ENCODE measurements at regions not wholly inside any gene's neighbourhood (a gene's known extent, or its start where the extent isn't known, plus 50 kb on each side); places are given as distances from the start of the nearest gene placed in this dataset.
"Not testable (repeated sequence)": the region's sequence is repeated elsewhere in the genome, so short reads cannot be mapped to it uniquely, and the experiment has no call there.

DNA sequence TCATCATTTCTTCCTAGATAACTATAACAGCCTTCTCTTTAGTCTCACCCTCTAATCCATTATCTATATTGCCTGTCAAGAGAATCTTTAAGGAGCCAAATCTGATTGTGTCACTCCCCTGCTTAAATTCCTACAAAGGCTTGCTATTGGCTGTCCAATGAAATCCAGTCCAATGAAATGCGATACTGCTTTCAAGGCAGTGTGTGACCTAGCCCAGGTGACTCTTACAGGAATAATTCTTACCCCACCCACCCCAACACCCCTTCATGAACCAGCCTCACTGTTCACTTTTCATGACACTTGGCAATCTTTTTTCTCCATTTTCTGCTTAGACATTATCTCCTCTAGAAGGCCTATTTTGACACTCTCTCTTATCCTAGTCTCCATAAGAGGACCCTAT lies 163.3 kb upstream of the MARCKS start:
- no peak for DNase-seq

DNA sequence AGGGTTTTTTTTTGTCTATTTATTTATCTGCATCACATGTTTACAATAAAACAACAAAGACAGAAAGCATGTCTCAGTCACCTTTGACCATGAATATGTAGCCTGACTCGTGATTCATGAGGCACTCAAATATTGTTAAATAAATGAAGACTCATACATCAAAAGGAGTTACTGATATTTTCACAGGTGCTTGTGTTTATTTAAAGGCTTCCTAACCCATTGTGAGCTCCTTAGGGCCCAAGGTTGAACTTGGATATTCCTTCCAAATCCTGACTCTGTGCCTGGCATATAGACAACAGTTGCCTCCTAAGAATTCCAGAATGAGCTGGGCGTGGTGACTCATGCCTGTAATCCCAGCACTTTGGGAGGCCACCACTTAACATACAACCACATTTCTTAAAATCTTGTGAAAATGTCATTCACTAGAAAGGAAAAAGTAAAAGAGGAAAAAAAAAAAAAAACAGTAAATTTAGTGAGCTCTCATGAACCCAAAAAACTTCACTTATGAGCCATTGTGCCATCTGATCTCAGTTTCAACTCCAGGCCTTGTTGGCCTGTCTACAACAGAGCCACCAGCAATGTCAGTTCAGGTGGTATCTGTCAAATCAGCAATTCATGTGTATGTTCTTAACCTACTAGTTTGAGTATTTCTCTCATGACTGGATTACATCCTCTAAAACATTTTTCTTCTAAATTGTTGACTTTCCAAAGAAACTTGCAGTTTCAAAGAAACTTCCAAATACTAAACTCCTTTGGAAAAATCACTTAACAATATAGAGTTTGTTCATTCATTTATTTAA lies 162.7 kb upstream of the MARCKS start:
- no peak for DNase-seq

DNA sequence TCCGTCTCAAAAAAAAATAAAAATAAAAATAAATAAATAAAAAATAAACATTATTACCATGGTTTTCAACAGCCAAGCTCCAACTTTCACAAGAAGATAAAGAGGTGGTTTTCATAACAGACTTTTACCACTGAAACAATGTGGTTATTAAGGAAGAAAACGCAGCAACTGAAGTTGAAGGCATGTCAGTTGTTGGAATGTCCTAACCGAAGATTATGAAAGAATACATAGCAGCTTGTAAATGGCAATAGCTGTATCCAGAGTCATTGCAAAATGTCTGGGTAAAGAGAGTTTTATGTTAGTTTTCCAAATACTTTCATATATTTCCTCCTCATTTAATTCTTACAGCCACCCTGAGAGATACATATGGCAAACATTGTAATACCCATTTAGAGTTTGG lies 161.6 kb upstream of the MARCKS start:
- DNase-seq, result no peak

DNA sequence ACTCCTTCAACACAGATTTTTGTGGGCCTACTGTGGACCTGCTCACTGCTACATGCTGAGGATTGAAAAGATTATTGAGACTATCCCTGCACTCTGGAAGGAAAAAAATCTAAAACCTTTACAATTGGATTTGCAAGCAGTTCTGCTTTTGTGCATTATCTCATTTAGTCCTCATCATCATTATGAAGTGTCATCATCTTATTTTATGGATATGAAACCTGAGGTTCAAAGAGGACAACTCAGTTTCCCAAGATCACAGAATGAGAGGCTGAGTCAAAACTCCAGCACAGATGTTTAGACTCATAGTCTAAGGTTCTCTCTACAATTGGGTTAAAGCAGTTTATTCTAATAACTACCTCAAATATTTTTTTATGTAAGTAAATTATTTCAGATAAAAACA lies 160.2 kb upstream of the MARCKS start:
- no peak for DNase-seq

DNA sequence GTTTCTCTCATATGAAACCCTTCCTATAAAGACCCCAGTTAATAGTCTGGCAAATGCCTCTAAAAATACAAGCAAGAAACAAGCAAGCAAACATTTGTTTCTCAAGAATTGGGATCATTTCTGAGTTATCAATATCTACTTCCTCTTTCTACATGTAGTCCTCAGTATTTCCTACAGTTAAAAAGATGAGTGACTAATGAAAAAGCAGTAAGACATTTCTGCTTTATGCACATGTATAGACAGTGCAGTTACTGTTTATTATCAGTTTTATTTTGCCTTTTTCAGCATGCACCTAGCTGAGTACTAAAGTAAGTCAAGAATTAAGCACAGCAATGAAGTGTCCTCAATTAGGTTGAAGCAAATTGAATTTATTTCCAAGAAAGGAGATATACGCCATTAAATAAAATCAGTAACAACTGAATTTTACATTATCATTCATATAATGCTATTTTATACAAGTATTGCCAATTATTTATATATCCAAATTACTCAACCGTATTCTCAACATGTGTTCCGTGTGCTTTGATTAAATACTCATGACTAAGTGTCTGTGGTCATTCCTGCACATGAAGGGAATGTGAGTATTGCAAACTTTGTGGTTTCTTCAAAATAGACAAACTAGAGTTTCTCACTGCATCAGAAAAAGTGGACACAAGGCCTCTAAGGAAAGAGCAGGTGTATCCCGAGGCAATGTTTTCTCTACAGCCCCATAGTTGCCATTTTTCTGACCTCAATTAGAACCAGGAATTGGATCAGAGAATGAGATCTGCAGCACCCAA lies 159.3 kb upstream of the MARCKS start:
- DNase-seq, result no peak

DNA sequence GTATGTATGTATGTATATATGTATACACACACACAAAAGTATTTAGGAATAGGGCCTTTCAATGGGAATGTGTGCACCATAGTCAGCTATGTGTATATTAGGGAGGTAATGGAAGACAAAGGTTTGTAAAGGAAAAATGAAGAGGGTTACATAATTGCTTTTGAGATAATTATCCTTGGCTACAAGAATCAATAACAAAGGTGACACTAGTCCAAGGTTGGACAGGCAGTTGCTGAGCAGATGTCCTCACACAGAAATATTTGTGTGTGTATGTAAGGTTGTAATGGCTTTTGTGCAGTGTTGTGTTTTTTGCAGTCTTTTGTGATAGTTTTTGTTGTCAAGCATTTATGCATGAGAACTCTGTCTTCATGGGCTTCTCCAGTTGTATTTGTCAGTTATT lies 157.9 kb upstream of the MARCKS start:
- DNase-seq, result no peak

DNA sequence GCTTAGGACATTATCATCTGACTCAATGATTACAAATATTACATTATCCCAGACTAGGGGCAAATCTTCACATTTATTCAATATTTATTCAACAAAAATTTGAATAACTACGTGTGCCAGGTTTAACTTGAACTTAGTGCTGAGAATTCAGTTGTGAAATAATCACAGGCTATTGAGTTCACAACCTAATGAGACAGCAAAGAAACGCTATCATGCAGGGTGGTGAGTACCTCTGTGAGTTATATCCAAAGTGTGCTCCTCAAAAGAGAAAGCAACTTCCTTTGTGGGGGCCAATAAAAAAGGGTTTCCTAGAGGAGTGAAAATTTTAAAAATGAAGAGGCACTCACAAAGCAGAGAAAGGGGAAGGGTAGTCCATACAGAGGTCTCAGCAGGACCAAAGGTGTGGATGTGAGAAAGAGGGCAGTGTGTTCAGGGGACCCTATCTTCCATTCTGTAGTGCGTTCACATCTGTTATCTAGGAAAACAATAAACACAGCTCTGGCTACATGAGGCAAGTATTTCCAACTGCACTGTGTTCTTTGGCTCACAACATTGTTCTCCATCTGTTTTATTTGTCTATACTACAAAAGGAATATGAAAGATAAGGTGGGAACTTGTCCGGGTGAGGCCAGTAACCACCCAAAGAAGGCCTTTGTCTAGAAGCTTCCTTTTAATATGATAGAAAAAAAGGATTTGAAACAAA lies 155.4 kb upstream of the MARCKS start:
- DNase-seq, result no peak

DNA sequence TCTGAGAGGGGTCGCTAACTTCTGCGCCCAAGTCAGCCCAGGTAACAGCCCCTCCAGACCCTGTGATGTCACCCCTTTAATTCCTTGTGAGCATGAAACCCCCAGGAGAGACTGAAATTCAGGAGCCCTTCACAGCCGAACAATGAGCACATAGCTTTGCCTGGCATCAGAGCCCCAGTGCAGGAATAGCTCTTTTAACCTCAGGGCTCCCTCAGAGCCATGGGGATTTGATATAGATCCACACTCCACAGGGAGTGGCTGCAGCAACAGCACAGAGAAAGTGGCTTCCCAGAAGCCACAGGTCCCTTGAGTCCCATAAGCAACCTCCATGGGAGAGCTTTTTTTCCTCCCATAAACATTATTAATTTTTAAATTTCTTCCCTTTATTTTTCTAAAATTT lies 150.0 kb upstream of the MARCKS start:
- no peak for DNase-seq

DNA sequence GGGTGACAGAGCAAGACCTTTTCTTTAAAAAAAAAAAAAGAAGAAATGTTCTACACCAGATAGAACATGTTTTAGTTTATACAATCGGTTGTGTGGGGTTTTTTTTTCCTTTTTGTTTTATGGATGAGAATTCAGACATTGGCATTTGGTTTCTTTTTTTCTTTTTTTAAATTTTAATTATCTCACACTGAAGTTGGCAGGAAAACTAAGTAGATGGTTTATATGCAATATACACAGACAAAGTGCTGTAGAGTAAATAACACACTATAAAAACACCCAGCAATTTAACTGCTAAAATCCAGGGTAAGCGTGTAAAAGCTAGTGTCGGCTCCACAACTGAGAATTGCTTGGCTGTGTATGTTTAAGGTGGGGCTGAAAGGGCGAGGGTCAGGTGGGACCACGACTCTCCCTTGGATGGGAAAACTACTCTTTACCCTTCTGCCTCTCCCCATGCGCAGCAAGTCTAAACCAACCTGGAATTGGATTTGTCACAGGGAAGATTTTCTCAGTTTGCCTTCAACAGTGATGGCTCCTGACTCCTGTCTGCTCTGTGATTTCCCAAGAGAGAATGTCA lies 147.1 kb upstream of the MARCKS start:
- DNase-seq, result no peak

DNA sequence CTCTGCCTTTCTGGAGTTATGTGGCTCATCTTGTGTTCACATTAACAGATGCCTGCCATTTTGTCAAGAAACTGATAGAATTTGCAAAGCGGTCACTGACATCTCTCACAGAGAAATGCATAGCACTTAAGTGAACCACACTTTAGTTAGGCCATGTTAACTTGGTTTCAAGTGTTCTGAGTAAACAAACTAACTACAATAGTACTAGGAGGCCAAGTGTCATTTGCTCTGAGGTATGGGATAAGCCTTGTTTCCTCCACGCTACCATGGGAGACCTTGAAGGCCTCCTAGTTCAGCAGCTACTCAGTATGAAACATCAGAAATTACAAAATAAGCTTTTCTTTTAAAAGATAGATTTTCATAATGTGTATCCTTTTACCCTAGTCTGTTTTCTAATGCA lies 143.5 kb upstream of the MARCKS start:
- DNase-seq, result no peak

DNA sequence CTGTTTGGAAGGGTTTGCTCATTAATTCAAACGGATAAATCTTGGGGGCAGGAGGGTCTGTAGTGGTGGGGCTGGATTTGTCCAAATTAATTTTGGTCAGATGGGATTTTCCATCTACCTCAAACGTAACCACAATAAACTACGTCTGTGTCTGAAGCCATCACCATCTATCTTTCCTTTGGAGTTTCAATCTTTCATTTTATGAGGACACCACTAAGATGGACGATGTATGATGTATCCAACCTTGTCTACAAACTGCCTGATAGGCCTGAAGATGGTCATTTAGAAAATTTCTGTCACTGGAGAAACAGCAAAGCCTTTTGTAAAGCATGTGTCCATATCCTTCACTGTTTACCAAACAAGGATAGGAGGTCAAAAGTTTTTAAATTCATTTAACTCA lies 138.6 kb upstream of the MARCKS start:
- no peak for DNase-seq

DNA sequence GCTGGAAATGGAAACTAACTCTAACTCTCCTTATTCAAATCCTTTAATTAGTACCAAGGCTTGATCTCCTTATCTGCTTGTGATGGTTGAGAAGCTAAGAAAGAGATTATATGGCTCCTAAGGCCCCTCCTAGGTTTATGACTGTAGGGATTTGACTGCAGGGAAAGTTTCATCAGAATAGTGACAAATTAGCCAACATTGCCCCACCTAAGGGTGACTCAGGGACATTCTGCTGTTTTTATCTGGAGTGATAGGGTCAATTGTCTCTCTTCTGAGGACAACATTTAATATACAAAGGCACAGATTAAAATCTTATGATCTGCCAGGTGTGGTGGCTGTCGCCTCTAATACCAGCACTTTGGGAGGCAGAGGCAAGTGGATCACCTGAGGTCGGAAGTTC lies 138.1 kb upstream of the MARCKS start:
- no peak for DNase-seq

DNA sequence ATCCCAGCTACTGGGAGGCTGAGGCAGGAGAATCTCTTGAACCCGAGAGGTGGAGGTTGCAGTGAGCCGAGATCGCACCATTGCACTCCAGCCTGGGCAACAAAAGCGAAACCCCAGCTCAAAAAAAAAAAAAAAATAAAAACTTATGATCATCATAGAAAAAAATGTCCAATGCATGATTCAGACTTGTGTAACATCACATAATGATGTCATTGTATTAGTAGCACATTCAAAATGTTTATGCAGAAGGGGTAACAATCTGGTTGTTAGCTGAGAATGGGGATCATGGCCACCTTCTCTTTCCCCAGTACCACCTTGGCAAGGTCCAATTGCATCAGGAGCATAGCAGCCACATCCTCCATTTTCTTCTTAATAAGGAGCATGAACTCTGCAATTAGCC lies 137.6 kb upstream of the MARCKS start:
- no peak for DNase-seq

DNA sequence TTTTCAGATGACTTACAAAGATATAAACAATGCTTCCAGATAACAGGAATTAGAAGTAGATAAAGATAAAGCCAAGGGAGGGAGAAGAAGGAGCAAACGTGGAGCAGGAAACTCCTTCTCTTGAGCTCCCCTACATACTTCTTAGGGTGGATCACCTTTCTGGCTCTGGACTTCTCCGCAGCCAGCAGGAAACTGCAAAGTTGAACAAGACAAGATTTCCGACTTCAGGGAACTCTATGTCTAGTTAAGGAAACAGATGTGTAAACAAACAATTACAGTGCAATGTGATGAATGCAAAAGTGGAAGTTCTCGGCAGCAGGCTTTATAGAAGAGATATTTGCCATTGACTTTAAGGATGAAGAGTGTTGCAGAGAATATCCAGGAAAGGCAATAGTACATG lies 134.0 kb upstream of the MARCKS start:
- DNase-seq, result no peak

DNA sequence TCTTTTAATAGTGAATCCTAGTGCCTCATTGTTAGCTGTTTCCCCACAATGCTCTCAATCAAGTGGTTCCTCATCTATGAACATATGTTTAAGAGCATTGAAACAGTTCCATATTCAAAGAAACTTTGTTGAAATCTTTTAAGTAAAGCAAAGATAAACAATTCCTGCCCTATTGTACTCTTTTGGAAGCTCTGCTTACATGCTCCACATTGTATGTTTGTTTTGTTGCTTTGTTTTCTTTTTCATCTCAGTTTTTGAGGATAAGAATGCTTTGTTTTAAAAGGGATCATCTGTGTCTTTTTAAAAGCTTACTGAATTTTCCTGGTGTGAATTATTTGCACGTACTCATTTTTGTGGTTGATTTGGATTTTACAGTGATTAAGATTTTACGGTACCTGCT lies 132.2 kb upstream of the MARCKS start:
- DNase-seq, result not testable (repeated sequence)

DNA sequence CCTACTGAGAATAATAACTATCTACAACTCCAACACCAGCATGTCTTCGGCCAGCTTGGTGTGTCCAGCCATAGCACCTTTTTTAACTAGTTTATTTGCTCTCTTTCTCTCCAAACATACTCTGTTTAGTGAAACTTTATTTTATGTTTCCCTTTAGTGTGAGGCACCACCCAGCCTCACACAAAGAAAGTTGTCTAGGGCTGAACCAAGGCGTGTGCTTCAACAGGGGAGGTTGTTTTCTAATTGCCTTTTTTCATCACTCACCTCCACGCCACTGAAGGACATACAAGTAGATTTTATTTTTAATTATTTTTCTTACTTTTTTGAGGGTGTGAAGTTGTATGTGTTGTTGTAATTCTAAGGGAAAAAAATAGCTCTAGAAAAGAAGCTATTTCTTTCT lies 125.6 kb upstream of the MARCKS start:
- no peak for DNase-seq

DNA sequence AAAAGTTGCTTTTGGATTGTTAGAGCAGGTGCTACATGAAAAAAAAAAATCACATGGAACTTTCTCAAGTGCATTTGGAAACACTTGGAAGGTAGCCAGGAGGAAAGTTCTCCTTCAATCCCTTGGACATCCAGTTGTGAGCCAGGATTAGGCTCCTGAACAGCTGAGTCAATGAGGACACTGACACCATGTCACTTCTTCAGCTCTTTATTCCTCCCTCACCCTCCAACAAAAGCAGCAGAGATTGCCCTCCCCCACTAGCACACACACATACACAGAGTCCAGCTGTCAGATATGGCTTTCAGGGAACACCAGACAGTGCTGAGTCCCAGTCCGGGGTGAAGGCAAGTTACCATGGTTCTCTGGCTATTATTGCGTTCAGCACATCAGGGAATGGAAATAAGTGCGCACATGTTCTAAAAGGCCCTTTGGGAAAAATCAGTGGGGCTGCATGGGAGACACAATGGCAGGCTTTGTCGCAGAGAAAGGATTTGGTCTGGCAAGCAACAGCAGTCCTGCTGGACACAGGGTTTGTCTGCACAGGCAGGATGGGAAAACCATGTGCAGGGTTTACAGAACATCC lies 124.7 kb upstream of the MARCKS start:
- DNase-seq, result peak; percentile 88

DNA sequence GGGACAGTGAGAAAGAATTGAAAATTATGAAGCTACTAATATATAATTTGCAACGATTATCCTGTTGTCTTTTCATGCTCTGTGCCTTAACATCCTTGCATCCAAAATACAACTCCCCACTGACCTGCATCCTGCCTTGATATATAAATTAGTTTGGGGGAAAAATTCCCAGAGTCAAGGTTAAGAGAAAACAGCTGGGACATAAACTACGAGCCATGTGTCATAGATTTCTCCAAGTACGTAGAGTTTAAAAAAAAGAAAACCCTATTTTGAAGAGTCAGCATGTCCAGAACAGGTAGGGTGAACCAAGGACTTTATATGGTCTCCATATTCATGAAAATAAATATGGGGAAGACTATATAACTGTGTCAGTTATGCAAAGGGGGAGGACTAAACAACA lies 123.8 kb upstream of the MARCKS start:
- DNase-seq, result peak; percentile 64

DNA sequence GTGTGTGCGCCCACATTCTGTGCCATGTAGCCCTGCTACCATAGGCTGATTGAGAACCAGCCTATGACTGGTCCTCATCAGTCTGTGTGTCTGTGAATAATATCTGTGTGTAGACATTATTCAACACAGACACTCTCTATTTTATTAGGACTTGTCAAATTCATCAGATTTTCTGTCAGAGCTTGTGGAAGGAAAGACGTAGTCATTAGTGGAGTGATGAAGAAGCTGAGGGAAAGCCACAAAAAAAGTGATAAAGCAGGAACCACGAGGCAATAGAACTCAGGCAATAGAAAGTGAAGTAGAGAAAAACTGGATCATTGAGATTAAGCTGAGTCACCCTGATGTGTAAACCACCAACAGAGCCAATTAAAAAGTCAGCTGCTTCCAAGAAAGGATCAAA lies 122.2 kb upstream of the MARCKS start:
- no peak for DNase-seq

DNA sequence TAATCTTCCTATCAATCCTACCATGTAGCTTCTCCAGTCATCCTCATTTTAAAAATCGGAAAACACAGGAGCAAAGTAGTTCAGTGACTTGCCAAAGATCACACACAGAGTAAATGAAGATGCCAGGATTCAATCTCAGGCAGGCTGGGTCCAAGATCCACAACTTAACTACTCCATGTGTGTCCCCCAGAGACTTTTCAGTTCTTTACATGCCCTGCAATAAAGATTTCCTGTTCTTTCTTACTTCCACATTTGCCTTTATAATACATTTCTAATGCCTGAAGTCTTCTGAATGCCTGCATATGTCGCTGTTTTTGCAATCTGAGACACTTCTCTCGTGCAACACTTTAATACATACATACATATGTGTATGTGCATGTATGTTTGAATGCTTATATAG lies 121.7 kb upstream of the MARCKS start:
- DNase-seq, result no peak

DNA sequence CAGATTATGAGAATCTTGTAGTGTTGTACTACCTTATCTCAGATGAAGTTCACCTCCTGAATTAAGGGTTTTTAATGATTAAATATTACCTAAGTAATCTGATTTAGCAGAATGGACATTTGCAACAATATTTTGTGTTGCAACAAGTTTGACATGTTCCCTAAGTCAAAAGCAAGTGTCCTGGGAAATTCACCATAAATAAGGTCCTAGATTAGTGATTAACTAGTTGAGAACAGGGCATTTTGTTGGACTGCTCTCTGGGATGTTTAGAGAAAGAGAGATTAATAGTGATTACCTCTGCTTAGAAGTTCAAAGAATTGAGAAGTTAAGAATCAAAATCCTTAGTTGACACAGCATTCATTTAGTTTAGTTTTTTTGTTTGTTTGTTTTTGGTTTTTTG lies 120.2 kb upstream of the MARCKS start:
- no peak for DNase-seq

DNA sequence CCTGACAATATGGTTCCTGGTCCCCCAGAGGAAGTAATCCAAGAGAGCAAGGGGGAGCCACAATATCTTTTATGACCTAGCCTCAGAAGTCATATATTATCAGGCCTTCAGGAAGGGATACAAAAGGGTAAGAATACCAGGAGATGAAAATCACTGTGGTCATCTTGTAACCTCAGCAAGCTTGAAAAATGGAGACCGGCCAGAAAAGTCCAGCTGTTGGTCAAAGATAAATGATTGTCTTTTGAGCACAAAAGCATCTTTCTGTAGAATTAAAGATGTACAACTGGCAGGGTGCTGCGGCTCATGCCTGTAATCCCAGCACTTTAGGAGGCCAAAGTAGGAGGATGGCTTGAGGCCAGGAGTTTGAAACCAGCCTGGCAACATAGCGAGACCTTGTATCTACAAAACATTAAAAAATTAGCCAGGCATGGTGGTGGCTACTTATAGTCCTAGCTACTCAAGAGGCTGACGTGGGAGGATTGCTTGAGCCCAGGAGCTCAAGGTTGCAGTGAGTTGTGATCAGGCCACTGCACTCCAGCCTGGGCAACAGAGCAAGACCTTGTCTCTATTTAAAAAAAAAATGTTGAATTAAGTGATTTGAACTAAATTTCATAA lies 118.0 kb upstream of the MARCKS start:
- DNase-seq, result no peak

All from muscle of arm (tissue), 1 donor.